ENCODE measurements at regions not wholly inside any gene's neighbourhood (a gene's known extent, or its start where the extent isn't known, plus 50 kb on each side); places are given as distances from the start of the nearest gene placed in this dataset.

DNA sequence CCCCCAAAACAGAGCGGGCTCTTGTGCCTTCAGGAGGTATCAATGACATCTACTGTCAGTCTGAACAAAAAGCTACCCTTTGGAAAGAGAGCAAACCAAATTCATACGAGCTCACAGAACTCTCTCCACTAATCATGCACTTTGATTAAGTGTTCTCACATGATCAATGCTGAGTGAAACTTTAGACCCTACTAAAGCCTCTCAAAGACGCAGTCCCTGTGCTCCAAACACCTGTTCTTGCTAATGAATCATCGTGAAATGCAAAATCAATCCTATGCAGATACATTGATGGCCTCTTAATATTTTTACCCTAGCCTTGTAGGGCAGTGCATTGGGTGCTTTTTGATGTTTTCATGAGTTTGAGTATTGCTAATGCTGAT lies 113.4 kb downstream of the ZBTB18 start:
- BruUV-seq (replicated peaks) = no TSS peak
- no peak overlapping the region for H3K9ac ChIP-seq (ENCODE audit: control insufficient read depth, insufficient read depth, low read length)
- FAIRE-seq = no peak

More for the DNA sequence above, 113.4 kb downstream of the ZBTB18 start:
- intact Hi-C loops (cut with micrococcal nuclease; ENCODE audit: unreplicated experiment) (no loop called here), in situ Hi-C loops (cut with MboI) (no loop called here)
- ATAC-seq (no peak), DNase-seq (ENCODE audit: low read depth, low spot score) (no peak)
- ChIA-PET RAD21 (ENCODE audit: unreplicated experiment) (no interaction called here), POLR2A (no interaction called here), SMC1A (ENCODE audit: uncharacterized antibody, unreplicated experiment) (no interaction called here), CTCF (no interaction called here)
- no peaks in the 10 kb centered on the region; a peak in 1 of 4 replicates for H3K27me3 ChIP-seq (replicated peaks in 1 of 2; ENCODE audit: control insufficient read depth in 2 of 2, insufficient read depth in 2 of 2, low read length in 1 of 2)
- H3K4me2 ChIP-seq (ENCODE audit: control insufficient read depth, insufficient read depth) = no peak overlapping the region
- no peaks in the 10 kb centered on the region for H3K9me3 ChIP-seq (replicated peaks; ENCODE audit: control insufficient read depth, insufficient read depth, low read length)
- no peak overlapping the region for H2AFZ ChIP-seq (ENCODE audit: control insufficient read depth, low read depth, low read length)
- no peaks in the 10 kb centered on the region for H3K79me2 ChIP-seq (ENCODE audit: control insufficient read depth, insufficient read depth, low read length)
- H3K4me1 ChIP-seq (ENCODE audit: control insufficient read depth, insufficient read depth, low read length) = no peaks in the 10 kb centered on the region
- H3K27ac ChIP-seq (ENCODE audit: control insufficient read depth, insufficient read depth) = no peak overlapping the region
- no peaks in the 10 kb centered on the region for H3K36me3 ChIP-seq (ENCODE audit: control insufficient read depth in 2 of 2, insufficient read depth in 2 of 2, low read length in 1 of 2)
- H4K20me1 ChIP-seq (ENCODE audit: control insufficient read depth, insufficient read depth) = no peaks in the 10 kb centered on the region
- 14% methylated on average over 4 of the region's 4 CpGs for WGBS (ENCODE audit: insufficient coverage, insufficient replicate concordance, low lambda C conversion rate, missing lambda C conversion rate)
- TF ChIP-seq ASH2L (IDR thresholded peaks at IDR 0.05; ENCODE audit: borderline replicate concordance, low read depth) = no peak
- TF ChIP-seq ETV6 (conservative IDR thresholded peaks at IDR 0.05 in 1 of 2, IDR thresholded peaks at IDR 0.05 in 1 of 2; ENCODE audit: borderline replicate concordance in 1 of 2, low read depth in 1 of 2) = no peak
- no peak for TF ChIP-seq ZBTB40 (IDR thresholded peaks at IDR 0.05; ENCODE audit: borderline replicate concordance)
- no peak for TF ChIP-seq ZSCAN29 (IDR thresholded peaks at IDR 0.05)
- TF ChIP-seq CHD2 (IDR thresholded peaks at IDR 0.05; ENCODE audit: borderline replicate concordance, low read depth, low read length) = no peak
- TF ChIP-seq IRF3 (IDR thresholded peaks at IDR 0.05) = no peak
- no peak for TF ChIP-seq TCF3 (IDR thresholded peaks at IDR 0.05; ENCODE audit: borderline replicate concordance, insufficient read depth, low read depth, low read length)
- TF ChIP-seq ZNF274 (IDR thresholded peaks at IDR 0.05; ENCODE audit: insufficient read depth, insufficient read length) = no peak
- TF ChIP-seq CBX5 (IDR thresholded peaks at IDR 0.05; ENCODE audit: low read depth) = no peak
- no peak for TF ChIP-seq HDAC2 (IDR thresholded peaks at IDR 0.05)
- TF ChIP-seq HDAC6 (IDR thresholded peaks at IDR 0.05; ENCODE audit: unreplicated experiment) = no peak
- no peak for TF ChIP-seq USF2 (IDR thresholded peaks at IDR 0.05; ENCODE audit: borderline replicate concordance, low read depth, low read length)
- TF ChIP-seq, protein P1, sequence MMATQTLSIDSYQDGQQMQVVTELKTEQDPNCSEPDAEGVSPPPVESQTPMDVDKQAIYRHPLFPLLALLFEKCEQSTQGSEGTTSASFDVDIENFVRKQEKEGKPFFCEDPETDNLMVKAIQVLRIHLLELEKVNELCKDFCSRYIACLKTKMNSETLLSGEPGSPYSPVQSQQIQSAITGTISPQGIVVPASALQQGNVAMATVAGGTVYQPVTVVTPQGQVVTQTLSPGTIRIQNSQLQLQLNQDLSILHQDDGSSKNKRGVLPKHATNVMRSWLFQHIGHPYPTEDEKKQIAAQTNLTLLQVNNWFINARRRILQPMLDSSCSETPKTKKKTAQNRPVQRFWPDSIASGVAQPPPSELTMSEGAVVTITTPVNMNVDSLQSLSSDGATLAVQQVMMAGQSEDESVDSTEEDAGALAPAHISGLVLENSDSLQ (IDR thresholded peaks at IDR 0.05) = no peak
- no peak for TF ChIP-seq MTA2 (IDR thresholded peaks at IDR 0.05; ENCODE audit: low read depth)
- TF ChIP-seq ZNF622 (IDR thresholded peaks at IDR 0.05) = no peak
- TF ChIP-seq NFYA (IDR thresholded peaks at IDR 0.05; ENCODE audit: borderline replicate concordance, low read depth, low read length) = no peak
- no peak for TF ChIP-seq TCF7 (IDR thresholded peaks at IDR 0.05; ENCODE audit: borderline replicate concordance)
- H3K4me3 ChIP-seq = no peak overlapping the region
